H1 (cell line): ENCODE measurements at regions not wholly inside any gene's neighbourhood (a gene's known extent, or its start where the extent isn't known, plus 50 kb on each side); places are given as distances from the start of the nearest gene placed in this dataset.

Experiments used
- CTCF ChIA-PET: fragments of 300-600 bp; sonication (Branson Sonifier 250); formaldehyde crosslinking; loops from one replicate; lab custom pipeline; 2021; ENCODE audit not compliant: partially characterized antibody; lab: Charles Lee
- POLR2A ChIA-PET: fragments of 300-600 bp; sonication (Branson Sonifier 250); formaldehyde crosslinking; loops from one replicate; lab custom pipeline; 2021; ENCODE audit warnings: inconsistent platforms; ENCODE audit not compliant: partially characterized antibody; lab: Charles Lee
- DNase-seq, 2 experiments: peaks; one replicate each; pipeline versions ENCODE4 v3.0.0 to v3.0.0-alpha.2; 2010 to 2022; ENCODE audit warnings: low spot score in 2 of 2, low read depth in 1 of 2, mixed read lengths in 1 of 2
- FAIRE-seq: peaks from 2 replicates; lab custom pipeline; 2011; peaks lifted over from hg19 to GRCh38; lab: Jason Lieb, UNC
- H2AFZ ChIP-seq: 2 replicates; pipeline ENCODE4 v1.8.1; 2012; ENCODE audit warnings: low read length, inconsistent platforms
- H2AK5ac ChIP-seq: 2 replicates; pipeline ENCODE4 v1.6.1; 2013; ENCODE audit warnings: low read depth, low read length
- H2BK120ac ChIP-seq: replicated peaks from 2 replicates; pipeline ENCODE3; 2013; ENCODE audit warnings: low read depth, low read length, inconsistent platforms
- H2BK12ac ChIP-seq: 2 replicates; pipeline ENCODE4 v1.6.1; 2013; ENCODE audit warnings: low read depth, low read length
- H2BK15ac ChIP-seq: 2 replicates; pipeline ENCODE4 v1.6.1; 2013; ENCODE audit warnings: low read length
- H2BK20ac ChIP-seq: 2 replicates; pipeline ENCODE4 v1.6.1; 2013; ENCODE audit warnings: low read length
- H2BK5ac ChIP-seq: 2 replicates; pipeline ENCODE4 v1.6.1; 2013; ENCODE audit warnings: low read depth, low read length
- H3K14ac ChIP-seq: 2 replicates; pipeline ENCODE4 v1.6.1; 2013; ENCODE audit warnings: inconsistent platforms; ENCODE audit not compliant: insufficient read length
- H3K18ac ChIP-seq: 2 replicates; pipeline ENCODE4 v1.6.1; 2013; ENCODE audit warnings: low read length; ENCODE audit errors: extremely low read depth
- H3K23ac ChIP-seq: 2 replicates; pipeline ENCODE4 v1.6.1; 2013; ENCODE audit warnings: inconsistent platforms; ENCODE audit not compliant: insufficient read length
- H3K23me2 ChIP-seq: 2 replicates; pipeline ENCODE4 v1.6.1; 2013; ENCODE audit warnings: low read depth, low read length
- H3K27ac ChIP-seq: 2 replicates; pipeline ENCODE4 v1.6.1; 2011; ENCODE audit warnings: low read depth, low read length, inconsistent platforms
- H3K27me3 ChIP-seq, 4 experiments: replicated peaks in 1 of 4; 1 replicate in 1 of 4; 2 replicates in 3 of 4; pipeline versions ENCODE4 v1.6.1 to v1.8.1; 2011 to 2013; ENCODE audit warnings: low read length in 3 of 4, mild to moderate bottlenecking in 3 of 4, inconsistent platforms in 2 of 4, mixed read lengths in 2 of 4, moderate library complexity in 1 of 4; ENCODE audit not compliant: control insufficient read depth in 3 of 4, insufficient read depth in 3 of 4; ENCODE audit errors: extremely low read depth in 1 of 4
- H3K36me3 ChIP-seq, 4 experiments: 2 replicates each; pipeline versions ENCODE4 v1.6.1 to v1.8.1; 2011 to 2013; ENCODE audit warnings: mild to moderate bottlenecking in 4 of 4, low read length in 3 of 4, moderate library complexity in 2 of 4, control low read depth in 1 of 4, inconsistent platforms in 1 of 4; ENCODE audit not compliant: insufficient read depth in 4 of 4, control insufficient read depth in 2 of 4
- H3K4ac ChIP-seq: replicated peaks from 2 replicates; pipeline ENCODE3; 2013; ENCODE audit warnings: low read length, low read depth, mixed read lengths, inconsistent platforms; ENCODE audit not compliant: insufficient read length
- H3K4me1 ChIP-seq, 4 experiments: replicated peaks in 1 of 4; 1 replicate in 1 of 4; 2 replicates in 3 of 4; pipeline versions ENCODE4 v1.6.1 to v1.8.1; 2011 to 2013; ENCODE audit warnings: low read length in 3 of 4, inconsistent platforms in 2 of 4, mixed read lengths in 1 of 4; ENCODE audit not compliant: insufficient read depth in 4 of 4, control insufficient read depth in 3 of 4
- H3K4me2 ChIP-seq, 2 experiments: 2 replicates each; pipeline versions ENCODE4 v1.6.1 to v1.8.1; 2011 to 2013; ENCODE audit warnings: low read depth in 2 of 2, low read length in 2 of 2, control low read depth in 1 of 2, inconsistent platforms in 1 of 2, mild to moderate bottlenecking in 1 of 2; ENCODE audit not compliant: insufficient read depth in 1 of 2
- H3K4me3 ChIP-seq, 4 experiments: fragments of 200-600, 300-600 bp in 1 of 4; sonication (generic), shearing (Covaris generic), sonication (Bioruptor Twin) in 1 of 4; 2 replicates each; pipeline versions ENCODE4 v1.5.1 to v1.8.1; 2011 to 2016; ENCODE audit warnings: low read length in 4 of 4, low read depth in 3 of 4, control low read depth in 2 of 4, inconsistent platforms in 2 of 4, mild to moderate bottlenecking in 2 of 4, mixed read lengths in 1 of 4, moderate library complexity in 1 of 4; ENCODE audit not compliant: insufficient read depth in 2 of 4; ENCODE audit errors: extremely low read depth in 1 of 4
- H3K56ac ChIP-seq: replicated peaks from 2 replicates; pipeline ENCODE3; 2013; ENCODE audit warnings: low read depth, mild to moderate bottlenecking, mixed read lengths, low read length, inconsistent platforms; ENCODE audit not compliant: insufficient read length
- H3K79me1 ChIP-seq: 2 replicates; pipeline ENCODE4 v1.6.1; 2013; ENCODE audit warnings: low read depth, low read length, control low read depth
- H3K79me2 ChIP-seq, 2 experiments: 2 replicates each; pipeline versions ENCODE4 v1.6.1 to v1.8.1; 2012 to 2013; ENCODE audit warnings: low read length in 2 of 2, mild to moderate bottlenecking in 2 of 2, inconsistent platforms in 1 of 2; ENCODE audit not compliant: insufficient read depth in 2 of 2, control insufficient read depth in 1 of 2
- H3K9ac ChIP-seq, 4 experiments: replicated peaks in 1 of 4; 1 replicate in 1 of 4; 2 replicates in 3 of 4; pipeline versions ENCODE4 v1.6.1 to v1.8.1; 2011 to 2013; ENCODE audit warnings: low read depth in 3 of 4, low read length in 3 of 4, control low read depth in 2 of 4, mild to moderate bottlenecking in 2 of 4, moderate library complexity in 2 of 4, inconsistent platforms in 1 of 4; ENCODE audit errors: extremely low read depth in 1 of 4
- H3K9me3 ChIP-seq, 2 experiments: 2 replicates each; pipeline versions ENCODE4 v1.6.1 to v1.8.1; 2012 to 2013; ENCODE audit warnings: mild to moderate bottlenecking in 2 of 2, moderate library complexity in 2 of 2, control low read depth in 1 of 2, inconsistent platforms in 1 of 2, low read depth in 1 of 2, low read length in 1 of 2, mixed read lengths in 1 of 2; ENCODE audit not compliant: insufficient read depth in 2 of 2
- H4K20me1 ChIP-seq, 2 experiments: replicated peaks in 1 of 2; 2 replicates each; pipeline versions ENCODE3 to v1.8.1; 2011 to 2013; ENCODE audit warnings: inconsistent platforms in 2 of 2, low read length in 2 of 2, mild to moderate bottlenecking in 1 of 2; ENCODE audit not compliant: insufficient read depth in 2 of 2, control insufficient read depth in 1 of 2
- H4K5ac ChIP-seq: 2 replicates; pipeline ENCODE4 v1.6.1; 2013; ENCODE audit warnings: low read length, low read depth, mixed read lengths, inconsistent platforms; ENCODE audit not compliant: insufficient read length
- H4K8ac ChIP-seq: 2 replicates; pipeline ENCODE4 v1.8.0; 2013; ENCODE audit warnings: mild to moderate bottlenecking, moderate library complexity, low read length, inconsistent platforms; ENCODE audit not compliant: insufficient read depth; ENCODE audit errors: extremely low read depth
- H4K91ac ChIP-seq: replicated peaks from 2 replicates; pipeline ENCODE3; 2013; ENCODE audit warnings: low read length, mixed read lengths, inconsistent platforms; ENCODE audit not compliant: insufficient read length
- ASH2L ChIP-seq: fragments of 200-600, 300-600 bp; sonication (generic); IDR thresholded peaks from one replicate; pipeline ENCODE4 v1.7.1; 2017; ENCODE audit warnings: low read length
- SIN3A ChIP-seq, 2 experiments: IDR thresholded peaks in 1 of 2; conservative IDR thresholded peaks in 1 of 2; 2 replicates each; pipeline ENCODE4 v1.6.1; 2011 to 2012; ENCODE audit warnings: low read length in 2 of 2, improper control_type of control experiment in 1 of 2, low read depth in 1 of 2, mild to moderate bottlenecking in 1 of 2
- SIRT6 ChIP-seq: IDR thresholded peaks from one replicate; pipeline ENCODE4 v1.7.1; 2012; ENCODE audit warnings: low read length, inconsistent platforms
- USF2 ChIP-seq: IDR thresholded peaks from 2 replicates; pipeline ENCODE4 v1.6.1; 2011; ENCODE audit warnings: low read length, improper control_type of control experiment
- ZNF274 ChIP-seq: IDR thresholded peaks from 2 replicates; pipeline ENCODE4 v1.7.0; 2012; ENCODE audit warnings: low read length, borderline replicate concordance; ENCODE audit errors: extremely low read depth
- TF ChIP-seq, protein P1 (sequence below): IDR thresholded peaks from 2 replicates; pipeline ENCODE4 v1.6.1; 2012; ENCODE audit warnings: low read length, inconsistent platforms

GRCh38 chr4:53697016-53697685, 105.9 kb upstream of the LNX1 start:
- FAIRE-seq: no peak
- Histone ChIP-seq H3K23me2 (no peaks in the 10 kb centered on the region), H4K5ac (no peak overlapping the region), H4K8ac (no peak overlapping the region), H3K79me2 (no peaks in the 10 kb centered on the region), H2AK5ac (no peak overlapping the region), H3K36me3 (no peaks in the 10 kb centered on the region), H3K4me2 (no peak overlapping the region), H2BK15ac (no peak overlapping the region), H3K27me3 (no peaks in the 10 kb centered on the region), H3K27ac (no peak overlapping the region), H3K23ac (no peak overlapping the region), H3K4me3 (no peak overlapping the region), H3K18ac (no peak overlapping the region), H3K79me1 (no peaks in the 10 kb centered on the region), H3K9me3 (no peaks in the 10 kb centered on the region), H3K4ac (no peak overlapping the region), H2BK20ac (no peak overlapping the region), H2AFZ (no peak overlapping the region), H2BK12ac (no peak overlapping the region), H3K56ac (no peak overlapping the region), H2BK120ac (no peak overlapping the region), H4K91ac (no peak overlapping the region), H3K9ac (no peak overlapping the region), H3K14ac (no peak overlapping the region), H2BK5ac (no peak overlapping the region), H4K20me1 (no peaks in the 10 kb centered on the region), H3K4me1 (no peaks in the 10 kb centered on the region)
- CTCF ChIA-PET: interaction anchor here (0.7 to 2.1 kb wide), 2 partner anchors 9 to 537 kb away, joined by 3 to 10 read pairs; no protein-coding TSS in a partner anchor
- POLR2A ChIA-PET: no interaction called here
- DNase-seq: no peak
- TF ChIP-seq ASH2L (no peak), SIN3A (conservative IDR thresholded peaks at IDR 0.05 in 1 of 2, IDR thresholded peaks at IDR 0.05 in 1 of 2; ENCODE audit: low read depth in 1 of 2, low read length in 2 of 2) (no peak), ZNF274 (no peak), SIRT6 (no peak), USF2 (no peak)
- TF ChIP-seq, protein P1, sequence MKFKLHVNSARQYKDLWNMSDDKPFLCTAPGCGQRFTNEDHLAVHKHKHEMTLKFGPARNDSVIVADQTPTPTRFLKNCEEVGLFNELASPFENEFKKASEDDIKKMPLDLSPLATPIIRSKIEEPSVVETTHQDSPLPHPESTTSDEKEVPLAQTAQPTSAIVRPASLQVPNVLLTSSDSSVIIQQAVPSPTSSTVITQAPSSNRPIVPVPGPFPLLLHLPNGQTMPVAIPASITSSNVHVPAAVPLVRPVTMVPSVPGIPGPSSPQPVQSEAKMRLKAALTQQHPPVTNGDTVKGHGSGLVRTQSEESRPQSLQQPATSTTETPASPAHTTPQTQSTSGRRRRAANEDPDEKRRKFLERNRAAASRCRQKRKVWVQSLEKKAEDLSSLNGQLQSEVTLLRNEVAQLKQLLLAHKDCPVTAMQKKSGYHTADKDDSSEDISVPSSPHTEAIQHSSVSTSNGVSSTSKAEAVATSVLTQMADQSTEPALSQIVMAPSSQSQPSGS: no peak
